Peyer's patch (tissue), 4 donors: ENCODE measurements at regions not wholly inside any gene's neighbourhood (a gene's known extent, or its start where the extent isn't known, plus 50 kb on each side); places are given as distances from the start of the nearest gene placed in this dataset.

Experiments
- DNase-seq, 3 donors: peaks; one replicate each; pipeline ENCODE4 v3.0.0-alpha.2; 2017 to 2019
- H3K27ac ChIP-seq, 4 donors: fragments of 200-600 bp; sonication (generic); one replicate each; pipeline ENCODE4 v1.5.1; 2016 to 2019
- H3K27me3 ChIP-seq, 2 donors: fragments of 200-600 bp; sonication (generic); one replicate each; pipeline ENCODE4 v1.5.1; 2019
- H3K36me3 ChIP-seq, 3 donors: fragments of 200-600 bp; sonication (generic); one replicate each; pipeline ENCODE4 v1.5.1; 2016 to 2019
- H3K4me1 ChIP-seq, 4 donors: fragments of 200-600 bp; sonication (generic); one replicate each; pipeline ENCODE4 v1.5.1; 2016 to 2019
- H3K4me3 ChIP-seq, 4 donors: fragments of 200-600 bp; sonication (generic); 1 replicate in 3 of 4; 2 replicates in 1 of 4; pipeline ENCODE4 v1.5.1; 2016 to 2019; ENCODE audit warnings: mild to moderate bottlenecking in 1 of 4
- H3K9me3 ChIP-seq, 4 donors: fragments of 200-600 bp; sonication (generic); one replicate each; pipeline ENCODE4 v1.5.1; 2016 to 2019; ENCODE audit warnings: mild to moderate bottlenecking in 1 of 4
- CTCF ChIP-seq, 6 experiments: fragments of 450-650 bp in 4 of 6; fragments of 200-600 bp in 2 of 6; sonication (generic) in 1 of 6; IDR thresholded peaks; one replicate each; pipeline ENCODE4 v1.5.1; 2017 to 2019; ENCODE audit warnings: antibody characterized with exemption in 6 of 6, mild to moderate bottlenecking in 3 of 6, moderate library complexity in 1 of 6
- POLR2A ChIP-seq, 2 donors: fragments of 450-650 bp; IDR thresholded peaks; one replicate each; pipeline ENCODE4 v1.5.1; 2017; ENCODE audit warnings: antibody characterized with exemption in 2 of 2, mild to moderate bottlenecking in 2 of 2, moderate library complexity in 2 of 2

GRCh38 chr9:31377358-31377757, 1007.1 kb upstream of the ACO1 start:
- no peak for TF ChIP-seq CTCF (IDR thresholded peaks at IDR 0.05)
- TF ChIP-seq POLR2A (IDR thresholded peaks at IDR 0.05), result no peak
- Histone ChIP-seq H3K36me3 (no peaks in the 10 kb centered on the region), H3K27me3 (no peaks in the 10 kb centered on the region), H3K9me3 (no peaks in the 10 kb centered on the region), H3K27ac (no peak overlapping the region), H3K4me1 (no peaks in the 10 kb centered on the region), H3K4me3 (no peak overlapping the region)
- no peak for DNase-seq

- H3K27me3 ChIP-seq, result no peaks in the 10 kb centered on the region
- no peaks in the 10 kb centered on the region for H3K4me1 ChIP-seq
- no peaks in the 10 kb centered on the region for H3K36me3 ChIP-seq
- no peak overlapping the region for H3K4me3 ChIP-seq
- no peaks in the 10 kb centered on the region for H3K9me3 ChIP-seq
- H3K27ac ChIP-seq, result no peak overlapping the region
- no peak for DNase-seq
- TF ChIP-seq POLR2A (IDR thresholded peaks at IDR 0.05), result no peak
- TF ChIP-seq CTCF (IDR thresholded peaks at IDR 0.05), result no peak
Observed at GRCh38 chr9:31388660-31389059, 995.8 kb upstream of the ACO1 start.

DNA sequence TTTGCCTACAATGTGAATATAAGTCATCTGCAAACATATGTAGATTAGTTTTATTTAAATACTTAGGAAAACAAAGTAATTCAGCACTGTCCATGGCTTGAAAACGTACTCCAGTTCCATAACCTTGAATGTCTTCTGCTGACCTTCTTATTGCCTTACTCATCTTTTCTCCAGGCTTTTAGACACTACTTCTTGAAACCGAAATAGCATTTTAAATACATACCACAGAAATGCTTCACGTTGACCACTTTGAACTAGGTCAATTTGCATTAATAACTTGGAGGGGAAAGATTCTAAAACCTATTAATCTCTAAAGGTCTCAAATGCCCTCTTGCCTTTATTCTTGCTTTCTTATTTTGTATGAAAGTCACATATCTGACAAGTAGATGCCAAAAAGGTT, 995.4 kb upstream of the ACO1 start:
- Histone ChIP-seq H3K9me3 (no peaks in the 10 kb centered on the region), H3K4me3 (no peak overlapping the region), H3K36me3 (no peaks in the 10 kb centered on the region), H3K27ac (no peak overlapping the region), H3K27me3 (no peaks in the 10 kb centered on the region), H3K4me1 (no peaks in the 10 kb centered on the region)
- TF ChIP-seq POLR2A (IDR thresholded peaks at IDR 0.05) (no peak), CTCF (IDR thresholded peaks at IDR 0.05) (no peak)
- no peak for DNase-seq

DNA sequence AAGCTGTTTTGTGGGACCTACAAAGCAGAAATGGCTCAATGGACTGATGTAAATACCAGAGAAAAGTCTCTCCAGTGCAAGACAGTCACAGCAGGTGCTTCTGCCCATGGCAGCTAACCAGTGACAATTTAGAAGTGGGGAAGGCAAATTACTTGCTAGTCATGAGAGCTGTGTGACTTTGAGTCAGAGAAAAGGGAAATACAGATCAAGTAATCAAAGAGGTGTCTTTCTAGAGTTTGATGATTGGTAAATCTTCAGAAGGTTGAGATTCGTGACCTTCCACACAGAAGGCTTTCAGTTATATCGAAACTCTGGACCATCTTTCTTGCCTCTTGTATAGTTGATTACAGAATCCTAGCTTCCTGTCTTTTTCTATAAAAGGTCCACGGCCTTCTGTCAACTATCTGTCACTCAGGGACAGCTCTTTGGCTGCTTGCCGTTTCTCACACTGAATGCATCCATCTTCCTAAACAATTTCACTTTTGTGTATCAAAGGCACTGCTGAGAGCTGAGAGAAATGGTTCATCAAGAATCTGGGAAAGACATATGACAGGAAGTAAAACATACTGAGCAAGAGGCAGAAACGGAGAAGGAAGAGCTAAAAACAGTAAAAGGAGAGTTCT, 993.9 kb upstream of the ACO1 start:
- Histone ChIP-seq H3K9me3 (no peaks in the 10 kb centered on the region), H3K4me3 (no peak overlapping the region), H3K27ac (no peak overlapping the region), H3K36me3 (no peaks in the 10 kb centered on the region), H3K27me3 (no peaks in the 10 kb centered on the region), H3K4me1 (no peaks in the 10 kb centered on the region)
- TF ChIP-seq CTCF (IDR thresholded peaks at IDR 0.05) (no peak), POLR2A (IDR thresholded peaks at IDR 0.05) (no peak)
- no peak for DNase-seq

- no peak overlapping the region for H3K4me3 ChIP-seq
- H3K27ac ChIP-seq, result no peak overlapping the region
- no peaks in the 10 kb centered on the region for H3K9me3 ChIP-seq
- DNase-seq, result no peak
- H3K27me3 ChIP-seq, result no peaks in the 10 kb centered on the region
- H3K36me3 ChIP-seq, result no peaks in the 10 kb centered on the region
- no peak for TF ChIP-seq CTCF (IDR thresholded peaks at IDR 0.05)
- TF ChIP-seq POLR2A (IDR thresholded peaks at IDR 0.05), result no peak
- H3K4me1 ChIP-seq, result no peaks in the 10 kb centered on the region
Observed at GRCh38 chr9:31393240-31393639, 991.2 kb upstream of the ACO1 start.

DNA sequence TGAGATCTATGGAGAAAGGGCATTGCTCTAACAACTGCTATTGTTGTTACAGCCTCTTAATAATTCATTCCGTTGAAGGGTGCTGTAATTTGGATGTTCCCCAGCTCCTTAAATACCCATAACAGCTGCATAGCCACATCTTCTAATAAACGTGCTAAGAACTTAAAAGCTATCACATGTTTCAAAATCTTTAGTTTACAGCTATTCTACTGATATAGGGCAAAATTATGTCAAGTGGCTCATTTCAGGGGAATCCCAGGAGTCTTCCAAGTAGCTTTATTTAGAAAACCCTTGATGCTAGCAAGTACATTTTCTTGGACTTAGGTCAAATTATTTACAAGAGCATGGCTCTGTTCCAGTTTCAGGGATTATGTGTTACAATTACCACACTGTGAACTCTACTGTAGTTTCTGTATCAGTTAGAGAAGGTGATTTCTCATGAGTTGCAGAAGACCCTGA, 990.4 kb upstream of the ACO1 start:
- no peaks in the 10 kb centered on the region for H3K36me3 ChIP-seq
- H3K4me1 ChIP-seq, result no peaks in the 10 kb centered on the region
- no peak for DNase-seq
- TF ChIP-seq CTCF (IDR thresholded peaks at IDR 0.05) (no peak), POLR2A (IDR thresholded peaks at IDR 0.05) (no peak)
- H3K4me3 ChIP-seq, result no peak overlapping the region
- H3K9me3 ChIP-seq, result no peaks in the 10 kb centered on the region
- H3K27ac ChIP-seq, result no peak overlapping the region
- H3K27me3 ChIP-seq, result no peaks in the 10 kb centered on the region
